PFSK-1 (cell line): ENCODE measurements at regions not wholly inside any gene's neighbourhood (a gene's known extent, or its start where the extent isn't known, plus 50 kb on each side); places are given as distances from the start of the nearest gene placed in this dataset.

Experiments used
- FOXP2 ChIP-seq: optimal IDR thresholded peaks from 2 replicates; pipeline ENCODE3; 2011; ENCODE audit warnings: borderline replicate concordance, control low read depth, inconsistent platforms; ENCODE audit not compliant: insufficient read depth; ENCODE audit errors: extremely low read length, extremely low read depth
- POLR2AphosphoS5 ChIP-seq: IDR thresholded peaks from 2 replicates; pipeline ENCODE4 v1.6.1; 2012; ENCODE audit warnings: low read depth, mild to moderate bottlenecking, control low read depth, low read length, moderate library complexity
- REST ChIP-seq, 2 experiments: IDR thresholded peaks; 2 replicates each; pipeline versions ENCODE4 v1.6.1 to v1.8.0; 2011 to 2012; ENCODE audit warnings: low read depth in 2 of 2, low read length in 2 of 2, control low read depth in 1 of 2, inconsistent platforms in 1 of 2, mild to moderate bottlenecking in 1 of 2, moderate library complexity in 1 of 2; ENCODE audit not compliant: insufficient read depth in 1 of 2
- SIN3A ChIP-seq: IDR thresholded peaks from 2 replicates; pipeline ENCODE4 v1.6.1; 2012; ENCODE audit warnings: mild to moderate bottlenecking, low read length, moderate library complexity, borderline replicate concordance; ENCODE audit not compliant: insufficient read depth
- TAF1 ChIP-seq: IDR thresholded peaks from 2 replicates; pipeline ENCODE4 v1.6.1; 2012; ENCODE audit warnings: low read length, control low read depth, borderline replicate concordance; ENCODE audit not compliant: insufficient read depth

- TF ChIP-seq REST (IDR thresholded peaks at IDR 0.05; ENCODE audit: insufficient read depth in 1 of 2, low read depth in 2 of 2, low read length in 2 of 2): no peak
- no peak for TF ChIP-seq SIN3A
- TF ChIP-seq FOXP2: no peak
- no peak for TF ChIP-seq POLR2AphosphoS5
- TF ChIP-seq TAF1: no peak
Measured at GRCh38 chr1:70737125-70737524, 310.5 kb downstream of the PTGER3 start.

- no peak for TF ChIP-seq SIN3A
- no peak for TF ChIP-seq REST (IDR thresholded peaks at IDR 0.05; ENCODE audit: insufficient read depth in 1 of 2, low read depth in 2 of 2, low read length in 2 of 2)
- TF ChIP-seq TAF1: no peak
- TF ChIP-seq POLR2AphosphoS5: no peak
- no peak for TF ChIP-seq FOXP2
Measured at GRCh38 chr1:70738624-70739023, 309.0 kb downstream of the PTGER3 start.

DNA sequence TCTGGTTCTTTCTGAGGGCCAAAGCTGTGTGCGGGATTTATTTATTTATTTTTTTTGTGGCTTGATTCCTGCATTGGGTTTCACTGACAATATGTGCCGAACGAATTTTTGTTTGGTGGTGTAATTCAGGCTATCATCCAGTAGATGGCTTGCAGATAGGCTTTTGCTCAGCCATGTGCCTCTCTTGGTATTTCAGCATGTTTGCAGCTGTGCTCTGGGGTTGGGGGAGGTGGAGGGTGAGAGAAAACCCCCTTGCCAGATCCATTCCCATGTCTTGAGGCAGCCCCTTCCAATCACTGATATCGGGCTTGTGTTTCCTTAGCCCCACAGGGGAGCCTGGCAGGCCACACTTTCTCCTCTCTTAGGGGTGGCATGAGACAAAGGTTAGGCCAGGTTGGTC is 302.4 kb downstream of the PTGER3 start:
- TF ChIP-seq SIN3A (no peak), TAF1 (no peak), POLR2AphosphoS5 (no peak), FOXP2 (no peak), REST (IDR thresholded peaks at IDR 0.05; ENCODE audit: insufficient read depth in 1 of 2, low read depth in 2 of 2, low read length in 2 of 2) (no peak)

DNA sequence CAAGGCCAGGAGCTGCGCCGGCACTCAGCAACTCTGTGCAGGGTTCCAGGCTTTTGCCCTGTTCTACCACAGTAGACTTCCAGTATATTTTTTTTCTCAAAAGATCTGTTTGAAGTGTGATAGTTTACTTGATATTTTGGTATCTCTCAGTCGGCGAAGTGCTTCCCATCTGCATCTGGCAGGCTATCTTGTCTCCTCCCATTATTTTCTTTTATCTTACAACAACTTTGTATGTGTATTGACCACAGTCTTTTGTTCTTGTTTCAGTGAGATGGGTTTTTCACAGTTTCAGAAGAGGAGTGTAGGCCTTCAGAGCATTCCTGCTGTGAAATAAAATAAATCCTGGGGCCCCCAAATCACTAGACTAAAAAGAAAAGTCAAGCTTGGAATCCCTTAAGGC is 292.9 kb downstream of the PTGER3 start:
- no peak for TF ChIP-seq REST (IDR thresholded peaks at IDR 0.05; ENCODE audit: insufficient read depth in 1 of 2, low read depth in 2 of 2, low read length in 2 of 2)
- no peak for TF ChIP-seq TAF1
- no peak for TF ChIP-seq SIN3A
- no peak for TF ChIP-seq POLR2AphosphoS5
- no peak for TF ChIP-seq FOXP2

GRCh38 chr1:70760154-70760553 is 287.5 kb downstream of the PTGER3 start:
- no peak for TF ChIP-seq TAF1
- TF ChIP-seq REST (IDR thresholded peaks at IDR 0.05; ENCODE audit: insufficient read depth in 1 of 2, low read depth in 2 of 2, low read length in 2 of 2): no peak
- no peak for TF ChIP-seq FOXP2
- TF ChIP-seq POLR2AphosphoS5: no peak
- TF ChIP-seq SIN3A: no peak
